Non-pigmented ciliary epithelial cell (primary cell): ENCODE measurements at regions not wholly inside any gene's neighbourhood (a gene's known extent, or its start where the extent isn't known, plus 50 kb on each side); places are given as distances from the start of the nearest gene placed in this dataset.

Experiments
- DNase-seq: peaks from one replicate; pipeline ENCODE4 v3.0.0-alpha.2; 2010; ENCODE audit warnings: low read depth

- no peak for DNase-seq
Measured at GRCh38 chr1:168871531-168871930, 142.5 kb upstream of the DPT start.

- DNase-seq: no peak
Measured at GRCh38 chr1:168875831-168876230, 146.8 kb upstream of the DPT start.

GRCh38 chr1:168876830-168877229, 147.8 kb upstream of the DPT start:
- DNase-seq: no peak

- DNase-seq: no peak
Measured at GRCh38 chr1:168879896-168880734, 151.1 kb upstream of the DPT start.

GRCh38 chr1:168881656-168882260, 152.8 kb upstream of the DPT start:
- no peak for DNase-seq

- no peak for DNase-seq
Measured at GRCh38 chr1:168887381-168887780, 158.4 kb upstream of the DPT start.

GRCh38 chr1:168888418-168888817, 159.4 kb upstream of the DPT start:
- no peak for DNase-seq

- DNase-seq: no peak
Measured at GRCh38 chr1:168892931-168893330, 163.9 kb upstream of the DPT start.

- no peak for DNase-seq
Measured at GRCh38 chr1:168893359-168893801, 164.4 kb upstream of the DPT start.

- no peak for DNase-seq
Measured at GRCh38 chr1:168894397-168894903, 165.4 kb upstream of the DPT start.

- DNase-seq: no peak
Measured at GRCh38 chr1:168897249-168897648, 168.2 kb upstream of the DPT start.

GRCh38 chr1:168903237-168903830, 174.3 kb upstream of the DPT start:
- DNase-seq: no peak

GRCh38 chr1:168905633-168906032, 176.6 kb upstream of the DPT start:
- no peak for DNase-seq

GRCh38 chr1:168906367-168906766, 177.4 kb upstream of the DPT start:
- no peak for DNase-seq

- no peak for DNase-seq
Measured at GRCh38 chr1:168907053-168907452, 178.0 kb upstream of the DPT start.

- DNase-seq: no peak
Measured at GRCh38 chr1:168907786-168908348, 178.9 kb upstream of the DPT start.

- no peak for DNase-seq
Measured at GRCh38 chr1:168910403-168910802, 181.4 kb upstream of the DPT start.

GRCh38 chr1:168911370-168911769, 182.4 kb upstream of the DPT start:
- DNase-seq: no peak

GRCh38 chr1:168913711-168914463, 184.9 kb upstream of the DPT start:
- DNase-seq: no peak

GRCh38 chr1:168917309-168917708, 188.3 kb upstream of the DPT start:
- DNase-seq: no peak

GRCh38 chr1:168917796-168918195, 188.7 kb upstream of the ATP1B1 start:
- no peak for DNase-seq
